GM18517 (cell line): ENCODE measurements at regions not wholly inside any gene's neighbourhood (a gene's known extent, or its start where the extent isn't known, plus 50 kb on each side); places are given as distances from the start of the nearest gene placed in this dataset.

Experiments
- ATAC-seq: cut with Tn5 transposase; IDR thresholded peaks from one replicate; pipeline ENCODE4 v1.9.1; 2021; ENCODE audit warnings: mild to moderate bottlenecking, moderate library complexity; ENCODE audit not compliant: unreplicated experiment

DNA sequence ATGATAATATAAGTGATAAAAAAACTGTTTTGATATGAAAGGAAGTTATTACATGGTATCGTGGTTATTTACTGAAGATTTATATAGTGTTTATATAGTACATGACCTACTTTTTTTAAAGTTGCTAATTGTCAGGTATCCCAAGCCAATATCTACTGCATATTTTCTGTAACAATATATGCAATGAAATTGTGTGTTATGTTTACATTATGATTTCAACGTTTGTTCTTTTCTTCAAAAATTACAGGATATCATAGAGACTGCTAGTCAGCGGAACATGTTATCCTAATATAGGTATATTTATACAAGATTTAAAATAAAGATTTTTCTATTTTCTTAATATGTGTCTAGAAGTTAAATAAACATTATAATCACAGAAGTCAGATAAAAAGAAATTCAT is 167.5 kb upstream of the DPYD start:
- no peak for ATAC-seq

DNA sequence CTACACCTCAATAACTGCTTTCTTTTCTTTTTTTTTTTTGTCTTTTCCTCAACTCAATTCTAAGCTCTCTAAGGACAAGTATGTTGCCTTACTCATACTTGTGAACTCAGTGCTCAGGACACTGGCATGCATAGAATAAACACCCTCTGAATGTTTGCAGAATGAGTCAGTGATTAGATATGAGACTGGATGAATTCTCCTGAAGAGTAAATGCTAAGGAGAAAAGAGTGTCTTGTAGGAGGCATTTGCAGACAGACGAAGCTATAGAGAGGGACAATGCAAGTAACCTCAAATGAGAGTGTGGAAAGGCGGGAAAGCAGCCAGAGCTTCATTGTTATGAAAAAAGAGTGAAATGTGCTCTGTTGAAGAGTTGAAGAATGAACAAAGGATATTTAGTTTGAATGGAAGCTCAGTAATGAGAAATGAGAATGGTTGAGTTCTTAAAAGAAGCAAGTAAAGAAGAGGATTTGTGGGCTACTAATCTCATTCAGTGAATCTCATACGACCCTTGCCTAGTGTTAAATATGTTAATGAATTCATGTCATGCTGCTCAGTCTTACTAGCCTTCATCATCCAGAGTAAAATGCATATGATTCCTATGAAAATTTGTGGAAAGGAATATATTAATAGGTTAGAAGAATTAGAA is 166.1 kb upstream of the DPYD start:
- ATAC-seq, result no peak

DNA sequence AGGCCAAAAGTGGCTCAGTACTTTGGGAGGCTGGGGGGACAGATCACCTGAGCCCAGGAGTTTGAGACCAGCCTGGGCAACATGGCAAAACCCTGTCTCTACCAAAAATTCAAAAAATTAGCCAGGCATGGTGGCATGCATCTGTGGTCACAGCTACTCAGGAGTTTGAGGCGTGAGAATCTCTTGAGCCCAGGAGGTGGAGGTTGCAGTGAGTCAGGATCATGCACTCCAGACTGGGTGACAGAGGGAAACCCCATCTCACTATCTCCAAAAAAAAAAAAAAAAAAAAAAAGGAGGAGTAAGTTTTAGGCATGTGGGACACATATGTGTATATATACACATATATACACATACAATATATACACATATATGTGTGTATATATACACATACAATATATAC is 165.3 kb upstream of the DPYD start:
- ATAC-seq, result no peak

DNA sequence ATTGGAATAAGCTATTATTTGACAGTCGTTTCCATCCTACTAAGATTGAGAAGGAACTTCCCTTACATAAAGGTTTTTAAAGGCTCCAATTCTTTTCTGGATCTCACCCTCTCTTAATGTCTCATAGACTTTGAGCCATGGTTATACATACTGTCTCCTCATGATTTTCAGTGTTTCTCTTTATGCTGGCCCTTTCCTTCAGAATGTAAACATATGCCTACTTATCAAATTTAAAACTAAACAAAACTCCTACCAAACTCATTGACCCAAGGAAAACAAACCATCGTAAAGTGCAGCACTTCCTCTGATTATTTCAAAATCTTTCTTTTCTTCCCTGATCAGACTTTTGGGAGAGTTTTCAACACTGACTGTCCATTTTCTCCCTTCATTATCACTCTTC is 163.4 kb upstream of the DPYD start:
- no peak for ATAC-seq

DNA sequence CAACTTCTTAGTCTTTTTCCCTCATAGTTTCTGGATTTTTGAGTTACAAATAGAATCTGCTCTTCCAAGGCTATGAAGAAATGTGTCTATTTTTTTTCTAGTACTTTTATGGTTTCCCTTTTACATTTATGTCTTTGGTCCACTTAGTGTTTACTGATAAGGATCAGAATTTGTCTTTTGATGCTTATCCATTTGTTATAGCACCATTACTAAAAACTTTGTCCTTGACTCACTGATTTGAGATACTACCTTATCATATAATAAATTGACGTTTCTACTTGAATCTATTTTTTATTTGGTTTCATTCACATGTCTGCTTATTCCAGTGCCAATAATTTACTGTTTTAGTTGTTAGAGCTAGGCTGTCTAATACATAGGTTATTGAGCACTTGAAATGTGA is 161.1 kb upstream of the DPYD start:
- no peak for ATAC-seq

GRCh38 chr1:98078596-98078995 is 157.8 kb upstream of the DPYD start:
- no peak for ATAC-seq

DNA sequence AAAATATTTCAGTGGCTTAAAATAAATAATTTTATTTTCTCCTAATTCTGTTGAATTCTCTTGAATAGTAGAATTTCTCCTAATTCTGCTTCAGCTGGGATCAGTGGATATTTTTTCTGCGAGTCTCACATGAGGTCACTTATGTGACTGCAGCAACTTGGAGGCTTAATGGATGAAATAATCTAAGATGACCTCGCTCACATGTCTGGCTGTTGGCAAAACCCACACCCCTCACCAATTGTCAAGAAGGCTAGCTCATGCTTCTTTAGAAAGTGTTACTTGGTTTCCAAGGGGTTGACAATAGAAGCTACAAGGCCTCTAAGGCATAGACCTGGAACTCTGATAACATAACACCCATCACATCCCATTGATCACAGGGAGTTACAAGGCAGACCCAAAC is 156.9 kb upstream of the DPYD start:
- no peak for ATAC-seq

- ATAC-seq, result no peak
Observed at GRCh38 chr1:98075626-98076025, 154.8 kb upstream of the DPYD start.

- ATAC-seq, result no peak
Observed at GRCh38 chr1:98073823-98074222, 153.0 kb upstream of the DPYD start.

- ATAC-seq, result no peak
Observed at GRCh38 chr1:98073106-98073505, 152.3 kb upstream of the DPYD start.

- ATAC-seq, result no peak
Observed at GRCh38 chr1:98072047-98072446, 151.2 kb upstream of the DPYD start.

GRCh38 chr1:98068016-98068415 is 147.2 kb upstream of the DPYD start:
- no peak for ATAC-seq

GRCh38 chr1:98066911-98067310 is 146.1 kb upstream of the DPYD start:
- no peak for ATAC-seq

- ATAC-seq, result no peak
Observed at GRCh38 chr1:98059620-98060019, 138.8 kb upstream of the DPYD start.

GRCh38 chr1:98058676-98059075 is 137.8 kb upstream of the DPYD start:
- ATAC-seq, result no peak

DNA sequence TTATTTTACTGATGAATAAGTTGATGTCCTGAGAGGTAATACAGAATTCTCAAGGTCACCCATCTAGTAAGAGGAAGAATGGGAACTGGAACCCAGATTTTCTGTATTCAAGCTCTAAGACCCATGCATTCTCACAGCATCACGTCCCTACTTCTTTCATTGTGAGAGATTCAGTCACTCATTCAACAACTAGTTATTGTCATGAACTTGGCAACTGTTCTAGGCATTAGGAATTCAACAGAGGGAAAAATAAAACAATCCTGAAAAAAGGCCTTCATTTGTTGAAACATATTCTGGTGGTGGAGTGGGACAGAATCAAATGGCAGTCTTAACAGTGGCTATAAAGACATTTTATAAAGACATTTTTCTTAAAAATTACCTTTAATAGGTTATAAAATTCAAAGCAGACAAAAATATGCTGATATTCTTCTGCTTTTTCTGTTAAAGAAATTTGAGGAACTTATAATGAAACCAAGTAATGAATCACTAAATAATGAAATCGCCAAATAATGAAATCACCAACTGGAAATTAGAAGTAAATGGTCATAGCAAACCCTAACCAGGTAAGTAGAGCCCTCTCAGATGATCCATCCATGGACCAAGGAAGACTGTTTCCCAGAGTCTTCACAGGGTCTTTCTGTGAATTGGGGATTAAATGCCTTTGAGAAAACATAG is 136.5 kb upstream of the DPYD start:
- ATAC-seq, result no peak

GRCh38 chr1:98056781-98057180 is 135.9 kb upstream of the DPYD start:
- ATAC-seq, result no peak

DNA sequence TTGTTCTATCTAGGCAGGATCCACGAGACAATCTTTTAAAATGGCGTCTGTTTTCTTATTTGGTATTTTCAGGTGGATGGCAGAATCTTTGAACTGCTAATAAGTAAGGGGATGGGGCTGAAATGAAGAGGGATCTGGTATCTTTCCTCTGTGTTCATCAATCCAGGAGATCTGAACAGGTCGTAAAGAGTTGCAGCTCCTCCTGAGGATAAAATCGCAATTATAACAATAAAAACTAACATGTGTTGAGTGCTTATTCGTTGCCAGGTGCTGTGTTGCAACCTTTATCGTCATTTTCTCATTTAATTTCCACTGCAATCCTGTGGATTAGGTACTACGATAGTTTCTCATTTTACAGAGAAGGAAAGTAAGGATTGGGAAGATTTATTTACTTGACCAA is 134.6 kb upstream of the DPYD start:
- no peak for ATAC-seq

- no peak for ATAC-seq
Observed at GRCh38 chr1:98054786-98055185, 134.0 kb upstream of the DPYD start.

- no peak for ATAC-seq
Observed at GRCh38 chr1:98054367-98054701, 133.5 kb upstream of the DPYD start.

DNA sequence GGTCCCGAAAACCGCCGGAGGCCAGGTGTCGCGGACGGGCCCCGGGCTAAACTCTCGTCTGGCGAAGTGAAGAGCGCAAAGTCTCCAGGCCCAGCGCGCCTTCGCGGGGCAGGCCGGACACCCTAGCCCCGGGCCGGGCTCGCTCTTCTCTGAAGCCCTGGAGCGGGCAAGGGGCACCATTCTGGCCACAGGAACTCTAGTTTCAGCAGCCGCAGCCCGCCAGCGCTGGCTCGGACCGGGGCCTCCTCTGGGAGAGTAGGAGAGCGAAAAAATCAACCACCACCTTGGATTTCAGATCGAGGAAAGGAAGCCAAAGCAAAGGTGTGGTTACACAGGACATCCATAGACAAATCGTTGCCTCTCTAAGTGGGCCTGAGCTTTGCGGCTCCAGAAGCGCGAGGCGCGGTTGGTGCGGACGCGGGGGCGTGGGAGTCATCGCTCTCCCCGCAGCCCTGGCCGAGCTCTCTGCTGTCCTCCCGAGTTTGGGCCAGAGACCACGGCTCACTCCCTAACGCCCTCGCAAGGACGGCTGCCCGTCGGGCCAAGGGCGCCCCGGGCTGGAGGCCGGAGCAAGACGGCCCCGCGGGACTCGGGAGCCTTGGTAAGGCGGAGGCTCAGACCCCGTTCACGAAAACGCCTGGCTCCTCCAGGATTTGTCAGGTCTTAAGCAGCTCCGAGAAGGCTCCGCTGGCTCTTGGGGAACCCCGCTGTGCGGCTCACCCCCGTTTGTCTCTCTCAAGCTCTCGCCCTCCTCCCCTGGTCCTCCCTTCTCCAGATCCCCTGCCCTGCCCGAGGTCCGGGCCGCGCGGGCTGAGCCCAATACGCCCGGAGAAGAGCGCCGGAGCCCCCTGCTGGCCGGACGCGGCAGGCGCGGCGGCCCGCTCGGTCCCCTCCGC is 132.9 kb upstream of the DPYD start:
- peak; percentile 84 for ATAC-seq

GRCh38 chr1:98051065-98051675 is 130.3 kb upstream of the DPYD start:
- ATAC-seq, result peak; percentile 64
